GM23338 (cell line): ENCODE measurements at regions not wholly inside any gene's neighbourhood (a gene's known extent, or its start where the extent isn't known, plus 50 kb on each side); places are given as distances from the start of the nearest gene placed in this dataset.

ENCODE experiments used
- CREB1 ChIP-seq: fragments of 250-450 bp; sonication (Bioruptor Pico); IDR thresholded peaks from 2 replicates; pipeline ENCODE4 v1.5.0; 2020; ENCODE audit warnings: low read depth, mild to moderate bottlenecking, moderate library complexity
- EZH2 ChIP-seq: fragments of 200-600 bp; sonication (generic); IDR thresholded peaks from one replicate; pipeline ENCODE4 v1.8.0; 2017; ENCODE audit warnings: antibody characterized with exemption, mild to moderate bottlenecking, low read depth; ENCODE audit not compliant: unreplicated experiment
- EZH2phosphoT487 ChIP-seq: fragments of 200-600 bp; sonication (generic); IDR thresholded peaks from one replicate; pipeline ENCODE4 v1.8.1; 2018; ENCODE audit warnings: antibody characterized with exemption; ENCODE audit not compliant: unreplicated experiment
- JUNB ChIP-seq: IDR thresholded peaks from one replicate; pipeline ENCODE4 v1.6.1; 2016; ENCODE audit warnings: antibody characterized with exemption; ENCODE audit not compliant: unreplicated experiment
- NANOG ChIP-seq: IDR thresholded peaks from 2 replicates; pipeline ENCODE4 v1.6.1; 2016; ENCODE audit warnings: antibody characterized with exemption, borderline replicate concordance
- POLR2AphosphoS5 ChIP-seq: IDR thresholded peaks from 2 replicates; pipeline ENCODE4 v1.6.1; 2016; ENCODE audit warnings: antibody characterized with exemption, low read depth
- ZNF114 ChIP-seq: fragments of 250-450 bp; sonication (Bioruptor Pico); IDR thresholded peaks from 2 replicates; pipeline ENCODE4 v1.5.0; 2020; ENCODE audit warnings: mild to moderate bottlenecking, moderate library complexity
- ZNF331 ChIP-seq: fragments of 250-450 bp; sonication (Bioruptor Pico); IDR thresholded peaks from 2 replicates; pipeline ENCODE4 v1.5.0; 2020; ENCODE audit warnings: low read depth, mild to moderate bottlenecking, moderate library complexity
- TF ChIP-seq, protein P1 (sequence below), 2 experiments: fragments of 200-600 bp in 1 of 2; sonication (generic) in 1 of 2; conservative IDR thresholded peaks; 2 replicates each; pipeline versions ENCODE4 v1.5.1 to v1.6.1; 2016 to 2017; ENCODE audit warnings: antibody characterized with exemption in 2 of 2, low read depth in 2 of 2, mild to moderate bottlenecking in 2 of 2, moderate library complexity in 1 of 2
- TF ChIP-seq, protein P2 (sequence below): IDR thresholded peaks from one replicate; pipeline ENCODE4 v1.6.1; 2018; ENCODE audit warnings: antibody characterized with exemption; ENCODE audit not compliant: unreplicated experiment
- TF ChIP-seq, protein P3 (sequence below): IDR thresholded peaks from 2 replicates; pipeline ENCODE4 v1.6.1; 2016; ENCODE audit warnings: antibody characterized with exemption
- TF ChIP-seq, protein P4 (sequence below): fragments of 250-450 bp; sonication (Bioruptor Pico); IDR thresholded peaks from 2 replicates; pipeline ENCODE4 v1.5.0; 2020; ENCODE audit warnings: mild to moderate bottlenecking, moderate library complexity

DNA sequence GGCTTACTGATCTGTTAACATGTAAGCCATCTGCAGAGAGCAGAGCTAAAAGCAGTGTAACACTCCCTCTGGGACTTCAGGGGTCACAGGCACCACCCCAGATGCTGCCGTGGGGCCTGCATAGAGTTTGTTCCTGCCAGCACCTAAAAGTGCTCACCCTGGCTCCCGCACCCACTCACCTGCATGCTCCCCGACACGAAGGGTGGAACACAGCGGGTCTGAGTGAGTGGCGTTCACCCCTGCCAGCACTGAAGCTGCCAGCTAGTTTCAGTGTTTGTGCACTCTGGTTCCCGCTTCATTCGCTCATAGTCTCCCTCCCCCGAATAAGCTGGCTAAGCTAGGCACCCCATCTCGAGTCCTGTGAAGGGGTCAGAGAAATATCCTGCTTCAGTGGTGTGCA, 1681.0 kb downstream of the NCAM2 start:
- TF ChIP-seq, protein P1, sequence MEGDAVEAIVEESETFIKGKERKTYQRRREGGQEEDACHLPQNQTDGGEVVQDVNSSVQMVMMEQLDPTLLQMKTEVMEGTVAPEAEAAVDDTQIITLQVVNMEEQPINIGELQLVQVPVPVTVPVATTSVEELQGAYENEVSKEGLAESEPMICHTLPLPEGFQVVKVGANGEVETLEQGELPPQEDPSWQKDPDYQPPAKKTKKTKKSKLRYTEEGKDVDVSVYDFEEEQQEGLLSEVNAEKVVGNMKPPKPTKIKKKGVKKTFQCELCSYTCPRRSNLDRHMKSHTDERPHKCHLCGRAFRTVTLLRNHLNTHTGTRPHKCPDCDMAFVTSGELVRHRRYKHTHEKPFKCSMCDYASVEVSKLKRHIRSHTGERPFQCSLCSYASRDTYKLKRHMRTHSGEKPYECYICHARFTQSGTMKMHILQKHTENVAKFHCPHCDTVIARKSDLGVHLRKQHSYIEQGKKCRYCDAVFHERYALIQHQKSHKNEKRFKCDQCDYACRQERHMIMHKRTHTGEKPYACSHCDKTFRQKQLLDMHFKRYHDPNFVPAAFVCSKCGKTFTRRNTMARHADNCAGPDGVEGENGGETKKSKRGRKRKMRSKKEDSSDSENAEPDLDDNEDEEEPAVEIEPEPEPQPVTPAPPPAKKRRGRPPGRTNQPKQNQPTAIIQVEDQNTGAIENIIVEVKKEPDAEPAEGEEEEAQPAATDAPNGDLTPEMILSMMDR (conservative IDR thresholded peaks at IDR 0.05; ENCODE audit: low read depth in 2 of 2) = no peak
- no peak for TF ChIP-seq EZH2
- TF ChIP-seq, protein P2, sequence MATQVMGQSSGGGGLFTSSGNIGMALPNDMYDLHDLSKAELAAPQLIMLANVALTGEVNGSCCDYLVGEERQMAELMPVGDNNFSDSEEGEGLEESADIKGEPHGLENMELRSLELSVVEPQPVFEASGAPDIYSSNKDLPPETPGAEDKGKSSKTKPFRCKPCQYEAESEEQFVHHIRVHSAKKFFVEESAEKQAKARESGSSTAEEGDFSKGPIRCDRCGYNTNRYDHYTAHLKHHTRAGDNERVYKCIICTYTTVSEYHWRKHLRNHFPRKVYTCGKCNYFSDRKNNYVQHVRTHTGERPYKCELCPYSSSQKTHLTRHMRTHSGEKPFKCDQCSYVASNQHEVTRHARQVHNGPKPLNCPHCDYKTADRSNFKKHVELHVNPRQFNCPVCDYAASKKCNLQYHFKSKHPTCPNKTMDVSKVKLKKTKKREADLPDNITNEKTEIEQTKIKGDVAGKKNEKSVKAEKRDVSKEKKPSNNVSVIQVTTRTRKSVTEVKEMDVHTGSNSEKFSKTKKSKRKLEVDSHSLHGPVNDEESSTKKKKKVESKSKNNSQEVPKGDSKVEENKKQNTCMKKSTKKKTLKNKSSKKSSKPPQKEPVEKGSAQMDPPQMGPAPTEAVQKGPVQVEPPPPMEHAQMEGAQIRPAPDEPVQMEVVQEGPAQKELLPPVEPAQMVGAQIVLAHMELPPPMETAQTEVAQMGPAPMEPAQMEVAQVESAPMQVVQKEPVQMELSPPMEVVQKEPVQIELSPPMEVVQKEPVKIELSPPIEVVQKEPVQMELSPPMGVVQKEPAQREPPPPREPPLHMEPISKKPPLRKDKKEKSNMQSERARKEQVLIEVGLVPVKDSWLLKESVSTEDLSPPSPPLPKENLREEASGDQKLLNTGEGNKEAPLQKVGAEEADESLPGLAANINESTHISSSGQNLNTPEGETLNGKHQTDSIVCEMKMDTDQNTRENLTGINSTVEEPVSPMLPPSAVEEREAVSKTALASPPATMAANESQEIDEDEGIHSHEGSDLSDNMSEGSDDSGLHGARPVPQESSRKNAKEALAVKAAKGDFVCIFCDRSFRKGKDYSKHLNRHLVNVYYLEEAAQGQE = no peak
- no peak for TF ChIP-seq CREB1 (CRISPR knock-in tag)
- no peak for TF ChIP-seq POLR2AphosphoS5
- TF ChIP-seq EZH2phosphoT487 = no peak
- no peak for TF ChIP-seq JUNB
- TF ChIP-seq, protein P3, sequence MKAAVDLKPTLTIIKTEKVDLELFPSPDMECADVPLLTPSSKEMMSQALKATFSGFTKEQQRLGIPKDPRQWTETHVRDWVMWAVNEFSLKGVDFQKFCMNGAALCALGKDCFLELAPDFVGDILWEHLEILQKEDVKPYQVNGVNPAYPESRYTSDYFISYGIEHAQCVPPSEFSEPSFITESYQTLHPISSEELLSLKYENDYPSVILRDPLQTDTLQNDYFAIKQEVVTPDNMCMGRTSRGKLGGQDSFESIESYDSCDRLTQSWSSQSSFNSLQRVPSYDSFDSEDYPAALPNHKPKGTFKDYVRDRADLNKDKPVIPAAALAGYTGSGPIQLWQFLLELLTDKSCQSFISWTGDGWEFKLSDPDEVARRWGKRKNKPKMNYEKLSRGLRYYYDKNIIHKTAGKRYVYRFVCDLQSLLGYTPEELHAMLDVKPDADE = no peak
- TF ChIP-seq ZNF114 (CRISPR knock-in tag) = no peak
- no peak for TF ChIP-seq NANOG
- TF ChIP-seq ZNF331 (CRISPR knock-in tag) = no peak
- TF ChIP-seq, protein P4, sequence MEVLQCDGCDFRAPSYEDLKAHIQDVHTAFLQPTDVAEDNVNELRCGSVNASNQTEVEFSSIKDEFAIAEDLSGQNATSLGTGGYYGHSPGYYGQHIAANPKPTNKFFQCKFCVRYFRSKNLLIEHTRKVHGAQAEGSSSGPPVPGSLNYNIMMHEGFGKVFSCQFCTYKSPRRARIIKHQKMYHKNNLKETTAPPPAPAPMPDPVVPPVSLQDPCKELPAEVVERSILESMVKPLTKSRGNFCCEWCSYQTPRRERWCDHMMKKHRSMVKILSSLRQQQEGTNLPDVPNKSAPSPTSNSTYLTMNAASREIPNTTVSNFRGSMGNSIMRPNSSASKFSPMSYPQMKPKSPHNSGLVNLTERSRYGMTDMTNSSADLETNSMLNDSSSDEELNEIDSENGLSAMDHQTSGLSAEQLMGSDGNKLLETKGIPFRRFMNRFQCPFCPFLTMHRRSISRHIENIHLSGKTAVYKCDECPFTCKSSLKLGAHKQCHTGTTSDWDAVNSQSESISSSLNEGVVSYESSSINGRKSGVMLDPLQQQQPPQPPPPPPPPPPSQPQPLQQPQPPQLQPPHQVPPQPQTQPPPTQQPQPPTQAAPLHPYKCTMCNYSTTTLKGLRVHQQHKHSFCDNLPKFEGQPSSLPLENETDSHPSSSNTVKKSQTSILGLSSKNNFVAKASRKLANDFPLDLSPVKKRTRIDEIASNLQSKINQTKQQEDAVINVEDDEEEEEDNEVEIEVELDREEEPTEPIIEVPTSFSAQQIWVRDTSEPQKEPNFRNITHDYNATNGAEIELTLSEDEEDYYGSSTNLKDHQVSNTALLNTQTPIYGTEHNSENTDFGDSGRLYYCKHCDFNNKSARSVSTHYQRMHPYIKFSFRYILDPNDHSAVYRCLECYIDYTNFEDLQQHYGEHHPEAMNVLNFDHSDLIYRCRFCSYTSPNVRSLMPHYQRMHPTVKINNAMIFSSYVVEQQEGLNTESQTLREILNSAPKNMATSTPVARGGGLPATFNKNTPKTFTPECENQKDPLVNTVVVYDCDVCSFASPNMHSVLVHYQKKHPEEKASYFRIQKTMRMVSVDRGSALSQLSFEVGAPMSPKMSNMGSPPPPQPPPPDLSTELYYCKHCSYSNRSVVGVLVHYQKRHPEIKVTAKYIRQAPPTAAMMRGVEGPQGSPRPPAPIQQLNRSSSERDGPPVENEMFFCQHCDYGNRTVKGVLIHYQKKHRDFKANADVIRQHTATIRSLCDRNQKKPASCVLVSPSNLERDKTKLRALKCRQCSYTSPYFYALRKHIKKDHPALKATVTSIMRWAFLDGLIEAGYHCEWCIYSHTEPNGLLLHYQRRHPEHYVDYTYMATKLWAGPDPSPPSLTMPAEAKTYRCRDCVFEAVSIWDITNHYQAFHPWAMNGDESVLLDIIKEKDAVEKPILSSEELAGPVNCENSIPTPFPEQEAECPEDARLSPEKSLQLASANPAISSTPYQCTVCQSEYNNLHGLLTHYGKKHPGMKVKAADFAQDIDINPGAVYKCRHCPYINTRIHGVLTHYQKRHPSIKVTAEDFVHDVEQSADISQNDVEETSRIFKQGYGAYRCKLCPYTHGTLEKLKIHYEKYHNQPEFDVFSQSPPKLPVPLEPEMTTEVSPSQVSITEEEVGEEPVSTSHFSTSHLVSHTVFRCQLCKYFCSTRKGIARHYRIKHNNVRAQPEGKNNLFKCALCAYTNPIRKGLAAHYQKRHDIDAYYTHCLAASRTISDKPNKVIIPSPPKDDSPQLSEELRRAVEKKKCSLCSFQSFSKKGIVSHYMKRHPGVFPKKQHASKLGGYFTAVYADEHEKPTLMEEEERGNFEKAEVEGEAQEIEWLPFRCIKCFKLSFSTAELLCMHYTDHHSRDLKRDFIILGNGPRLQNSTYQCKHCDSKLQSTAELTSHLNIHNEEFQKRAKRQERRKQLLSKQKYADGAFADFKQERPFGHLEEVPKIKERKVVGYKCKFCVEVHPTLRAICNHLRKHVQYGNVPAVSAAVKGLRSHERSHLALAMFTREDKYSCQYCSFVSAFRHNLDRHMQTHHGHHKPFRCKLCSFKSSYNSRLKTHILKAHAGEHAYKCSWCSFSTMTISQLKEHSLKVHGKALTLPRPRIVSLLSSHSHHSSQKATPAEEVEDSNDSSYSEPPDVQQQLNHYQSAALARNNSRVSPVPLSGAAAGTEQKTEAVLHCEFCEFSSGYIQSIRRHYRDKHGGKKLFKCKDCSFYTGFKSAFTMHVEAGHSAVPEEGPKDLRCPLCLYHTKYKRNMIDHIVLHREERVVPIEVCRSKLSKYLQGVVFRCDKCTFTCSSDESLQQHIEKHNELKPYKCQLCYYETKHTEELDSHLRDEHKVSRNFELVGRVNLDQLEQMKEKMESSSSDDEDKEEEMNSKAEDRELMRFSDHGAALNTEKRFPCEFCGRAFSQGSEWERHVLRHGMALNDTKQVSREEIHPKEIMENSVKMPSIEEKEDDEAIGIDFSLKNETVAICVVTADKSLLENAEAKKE = no peak
